Upper lobe of left lung (tissue), 6 donors: ENCODE measurements at regions not wholly inside any gene's neighbourhood (a gene's known extent, or its start where the extent isn't known, plus 50 kb on each side); places are given as distances from the start of the nearest gene placed in this dataset.
A peak's percentile ranks its signal among the peaks of the same experiment; 100 is the strongest.

Experiments used
- ATAC-seq, 2 donors: fragments of 200-7000 bp; cut with Tn5 transposase; one replicate each; pipeline ENCODE4 v1.9.1; 2022; ENCODE audit warnings: mild to moderate bottlenecking in 2 of 2, moderate library complexity in 2 of 2; ENCODE audit not compliant: low FRiP score in 2 of 2
- DNase-seq, 2 donors: peaks; one replicate each; pipeline ENCODE4 v3.0.0-alpha.2; 2019 to 2020
- H3K27ac ChIP-seq, 4 donors: fragments of 200-600 bp; sonication (generic); one replicate each; pipeline ENCODE4 v1.5.1; 2016 to 2019
- H3K27me3 ChIP-seq, 4 donors: fragments of 200-600 bp; sonication (generic); one replicate each; pipeline ENCODE4 v1.5.1; 2017 to 2019
- H3K36me3 ChIP-seq, 4 donors: fragments of 200-600 bp; sonication (generic); one replicate each; pipeline ENCODE4 v1.5.1; 2016 to 2019
- H3K4me1 ChIP-seq, 4 donors: fragments of 200-600 bp; sonication (generic); one replicate each; pipeline ENCODE4 v1.5.1; 2018 to 2019
- H3K4me3 ChIP-seq, 4 donors: fragments of 200-600 bp; sonication (generic); one replicate each; pipeline ENCODE4 v1.5.1; 2017 to 2019; ENCODE audit warnings: mild to moderate bottlenecking in 2 of 4, moderate library complexity in 1 of 4
- H3K9me3 ChIP-seq, 4 donors: fragments of 200-600 bp; sonication (generic); one replicate each; pipeline ENCODE4 v1.5.1; 2018 to 2019
- EP300 ChIP-seq, 4 donors: sonication (generic); formaldehyde crosslinking; IDR thresholded peaks; one replicate each; pipeline ENCODE4 v1.5.1; 2017; ENCODE audit warnings: antibody characterized with exemption in 4 of 4, control low read depth in 2 of 4
- POLR2A ChIP-seq, 4 donors: fragments of 450-650 bp; IDR thresholded peaks; one replicate each; pipeline ENCODE4 v1.5.1; 2016 to 2017; ENCODE audit warnings: antibody characterized with exemption in 4 of 4, mild to moderate bottlenecking in 2 of 4
- POLR2AphosphoS5 ChIP-seq, 2 donors: sonication (generic); formaldehyde crosslinking; IDR thresholded peaks; one replicate each; pipeline ENCODE4 v1.5.1; 2017; ENCODE audit warnings: antibody characterized with exemption in 2 of 2
- WGBS, 2 donors: methylation state at CpG; one replicate each; pipeline ENCODE4 v1.1.5; 2017 to 2018; 5-methylcytosine and 5-hydroxymethylcytosine counted together
- TF ChIP-seq, protein P1 (sequence below), 6 experiments: fragments of 450-650 bp in 4 of 6; fragments of 200-600 bp in 2 of 6; sonication (generic) in 2 of 6; IDR thresholded peaks; one replicate each; pipeline ENCODE4 v1.5.1; 2016 to 2019; ENCODE audit warnings: antibody characterized with exemption in 6 of 6
- donor health status: DM: no; HTN: no; CAD: no; lungs with moderate emphysema.
- donor health status: DM: no; HTN: yes; CAD: no; lungs with severe emphysema.

- Histone ChIP-seq H3K27ac (no peak overlapping the region), H3K36me3 (no peaks in the 10 kb centered on the region), H3K4me3 (no peak overlapping the region), H3K27me3 (no peaks in the 10 kb centered on the region), H3K4me1 (no peaks in the 10 kb centered on the region), H3K9me3 (no peaks in the 10 kb centered on the region)
- peak in 1 of 4 donors; percentile 18 for TF ChIP-seq EP300 (IDR thresholded peaks at IDR 0.05)
- peak in 1 of 2 donors; percentile 16 for TF ChIP-seq POLR2AphosphoS5 (IDR thresholded peaks at IDR 0.05)
- no peak for TF ChIP-seq POLR2A (IDR thresholded peaks at IDR 0.05)
- 57 to 79% methylated on average over 2 of the region's 2 CpGs for WGBS, 2 donors
- DNase-seq (peak in 1 of 2 donors; percentile 30), ATAC-seq (peak; percentile 36 to 92)
These were observed 97.3 kb upstream of the GCFC2 start for GRCh38 chr2:75807992-75808391.

- no peaks in the 10 kb centered on the region for H3K9me3 ChIP-seq
- no peaks in the 10 kb centered on the region for H3K27me3 ChIP-seq
- no peaks in the 10 kb centered on the region for H3K4me1 ChIP-seq
- H3K4me3 ChIP-seq = no peak overlapping the region
- TF ChIP-seq POLR2A (IDR thresholded peaks at IDR 0.05) (no peak), EP300 (IDR thresholded peaks at IDR 0.05) (no peak), POLR2AphosphoS5 (IDR thresholded peaks at IDR 0.05) (no peak)
- TF ChIP-seq, protein P1, sequence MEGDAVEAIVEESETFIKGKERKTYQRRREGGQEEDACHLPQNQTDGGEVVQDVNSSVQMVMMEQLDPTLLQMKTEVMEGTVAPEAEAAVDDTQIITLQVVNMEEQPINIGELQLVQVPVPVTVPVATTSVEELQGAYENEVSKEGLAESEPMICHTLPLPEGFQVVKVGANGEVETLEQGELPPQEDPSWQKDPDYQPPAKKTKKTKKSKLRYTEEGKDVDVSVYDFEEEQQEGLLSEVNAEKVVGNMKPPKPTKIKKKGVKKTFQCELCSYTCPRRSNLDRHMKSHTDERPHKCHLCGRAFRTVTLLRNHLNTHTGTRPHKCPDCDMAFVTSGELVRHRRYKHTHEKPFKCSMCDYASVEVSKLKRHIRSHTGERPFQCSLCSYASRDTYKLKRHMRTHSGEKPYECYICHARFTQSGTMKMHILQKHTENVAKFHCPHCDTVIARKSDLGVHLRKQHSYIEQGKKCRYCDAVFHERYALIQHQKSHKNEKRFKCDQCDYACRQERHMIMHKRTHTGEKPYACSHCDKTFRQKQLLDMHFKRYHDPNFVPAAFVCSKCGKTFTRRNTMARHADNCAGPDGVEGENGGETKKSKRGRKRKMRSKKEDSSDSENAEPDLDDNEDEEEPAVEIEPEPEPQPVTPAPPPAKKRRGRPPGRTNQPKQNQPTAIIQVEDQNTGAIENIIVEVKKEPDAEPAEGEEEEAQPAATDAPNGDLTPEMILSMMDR (IDR thresholded peaks at IDR 0.05) = no peak
- no peak for ATAC-seq
- WGBS, 2 donors = 61 to 75% methylated on average over 2 of the region's 2 CpGs
- DNase-seq = no peak
- no peak overlapping the region for H3K27ac ChIP-seq
- no peaks in the 10 kb centered on the region for H3K36me3 ChIP-seq
These were observed 90.7 kb upstream of the GCFC2 start for GRCh38 chr2:75801234-75801982.

DNA sequence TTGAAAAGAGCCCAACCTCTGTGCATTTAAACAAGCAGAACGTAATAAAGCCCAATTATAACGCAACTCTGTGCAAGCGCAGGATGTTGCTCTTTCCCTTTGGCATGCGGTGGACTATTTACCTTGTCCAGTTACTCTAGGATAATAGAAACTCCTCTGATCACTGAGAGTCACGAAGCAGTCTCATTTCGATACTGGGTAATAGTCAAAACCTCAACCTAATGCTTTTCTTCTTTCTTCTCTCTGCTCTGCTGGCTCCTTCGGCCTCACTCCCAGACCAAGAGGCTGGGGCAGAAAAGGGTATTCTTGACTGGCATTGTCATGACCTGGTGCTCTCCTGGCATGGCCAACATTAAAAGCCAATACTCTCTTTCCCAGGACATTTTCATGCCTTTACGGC lies 89.7 kb upstream of the GCFC2 start:
- DNase-seq = no peak
- H3K4me3 ChIP-seq = no peak overlapping the region

GRCh38 chr2:75799859-75800258 lies 89.1 kb upstream of the GCFC2 start:
- 49 to 64% methylated on average over 4 of the region's 4 CpGs for WGBS, 2 donors
- no peaks in the 10 kb centered on the region for H3K9me3 ChIP-seq
- TF ChIP-seq, protein P1 (IDR thresholded peaks at IDR 0.05) = no peak
- TF ChIP-seq POLR2AphosphoS5 (IDR thresholded peaks at IDR 0.05) (no peak), POLR2A (IDR thresholded peaks at IDR 0.05) (no peak), EP300 (IDR thresholded peaks at IDR 0.05) (no peak)

More for the DNA sequence above, 89.7 kb upstream of the GCFC2 start:
- H3K4me1 ChIP-seq = no peaks in the 10 kb centered on the region
- TF ChIP-seq POLR2A (IDR thresholded peaks at IDR 0.05) = no peak
- TF ChIP-seq POLR2AphosphoS5 (IDR thresholded peaks at IDR 0.05) = no peak
- no peak for TF ChIP-seq EP300 (IDR thresholded peaks at IDR 0.05)
- TF ChIP-seq, protein P1 (IDR thresholded peaks at IDR 0.05) = no peak
- H3K9me3 ChIP-seq = no peaks in the 10 kb centered on the region
- no peaks in the 10 kb centered on the region for H3K27me3 ChIP-seq
- no peak for ATAC-seq
- no peak overlapping the region for H3K27ac ChIP-seq
- WGBS, 2 donors = 85 to 90% methylated on average over 8 of the region's 8 CpGs
- no peaks in the 10 kb centered on the region for H3K36me3 ChIP-seq

DNA sequence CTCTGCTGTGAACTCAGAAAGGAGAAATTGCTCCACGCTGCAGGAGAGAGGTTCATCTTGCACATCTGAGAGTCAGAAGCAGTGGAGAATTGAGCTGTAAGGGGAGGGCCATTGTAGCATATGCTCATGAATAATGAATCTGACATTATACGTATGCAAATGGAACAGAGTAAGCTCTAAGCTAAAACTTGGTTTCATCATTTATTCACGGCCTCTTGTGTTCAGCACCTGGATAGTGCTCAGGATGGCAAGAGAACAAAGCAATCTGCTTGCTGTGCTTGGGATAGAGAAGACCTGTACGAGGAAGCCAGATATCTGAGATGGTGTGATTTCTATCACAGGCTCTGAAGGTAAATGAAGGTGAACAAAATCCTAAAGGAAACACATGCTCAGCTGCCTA lies 87.9 kb upstream of the GCFC2 start:
- DNase-seq = no peak
- no peaks in the 10 kb centered on the region for H3K36me3 ChIP-seq
- H3K4me1 ChIP-seq = no peaks in the 10 kb centered on the region
- no peaks in the 10 kb centered on the region for H3K9me3 ChIP-seq
- H3K27me3 ChIP-seq = no peaks in the 10 kb centered on the region
- 83 to 89% methylated on average over 4 of the region's 4 CpGs for WGBS, 2 donors
- H3K4me3 ChIP-seq = no peak overlapping the region
- no peak for ATAC-seq
- no peak overlapping the region for H3K27ac ChIP-seq
- no peak for TF ChIP-seq POLR2AphosphoS5 (IDR thresholded peaks at IDR 0.05)
- TF ChIP-seq POLR2A (IDR thresholded peaks at IDR 0.05) = no peak
- TF ChIP-seq EP300 (IDR thresholded peaks at IDR 0.05) = no peak
- TF ChIP-seq, protein P1 (IDR thresholded peaks at IDR 0.05) = no peak

More at GRCh38 chr2:75799859-75800258, 89.1 kb upstream of the GCFC2 start:
- Histone ChIP-seq H3K27me3 (no peaks in the 10 kb centered on the region), H3K27ac (no peak overlapping the region), H3K4me3 (no peak overlapping the region), H3K36me3 (no peaks in the 10 kb centered on the region), H3K4me1 (no peaks in the 10 kb centered on the region)
- DNase-seq (no peak), ATAC-seq (no peak)
